NCI-H524 treated with DMSO at 0.1 percent for 48 hours (cell line): ENCODE measurements at regions not wholly inside any gene's neighbourhood (a gene's known extent, or its start where the extent isn't known, plus 50 kb on each side); places are given as distances from the start of the nearest gene placed in this dataset.

Experiments
- DNase-seq: peaks from one replicate; lab custom pipeline; 2025; lab: John Stamatoyannopoulos, UW

DNA sequence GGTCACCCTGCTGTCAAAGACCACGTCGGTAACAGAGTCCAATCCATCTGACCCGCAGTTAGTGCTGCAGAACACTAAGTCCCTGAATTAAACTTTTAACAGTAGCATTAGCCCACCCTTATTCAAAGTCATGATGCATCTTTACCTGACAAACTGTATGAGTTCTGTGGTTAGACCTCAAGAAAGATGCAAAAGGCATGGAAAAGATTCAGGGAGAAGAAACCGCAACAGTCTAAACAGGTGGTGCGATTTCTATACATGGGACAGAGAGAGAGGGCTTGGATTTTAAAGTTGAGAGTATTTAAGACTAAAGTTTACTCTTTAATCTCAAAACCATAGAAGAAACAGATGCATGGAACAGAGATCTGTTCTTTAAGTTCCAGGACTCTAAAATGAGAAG is 103.3 kb upstream of the NFE2L3 start:
- no peak for DNase-seq

DNA sequence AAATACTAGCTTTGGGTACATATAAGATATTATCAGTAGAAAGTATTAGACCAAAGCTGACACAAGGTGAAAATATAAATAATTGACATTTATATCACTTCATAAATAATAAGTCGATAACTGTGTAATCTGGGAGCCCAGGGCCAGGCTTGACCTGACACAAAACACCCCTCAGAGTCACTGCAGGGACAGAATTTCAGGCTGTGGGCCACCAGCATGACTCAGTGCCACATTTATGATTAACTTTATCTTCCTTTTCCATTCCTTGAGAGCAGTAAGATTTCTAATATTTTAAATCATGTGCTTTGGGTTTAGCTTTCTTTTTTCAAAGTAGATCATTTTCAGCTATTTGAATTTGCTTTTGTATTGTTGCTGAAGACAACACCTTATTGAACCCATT is 102.9 kb upstream of the NFE2L3 start:
- DNase-seq = no peak

DNA sequence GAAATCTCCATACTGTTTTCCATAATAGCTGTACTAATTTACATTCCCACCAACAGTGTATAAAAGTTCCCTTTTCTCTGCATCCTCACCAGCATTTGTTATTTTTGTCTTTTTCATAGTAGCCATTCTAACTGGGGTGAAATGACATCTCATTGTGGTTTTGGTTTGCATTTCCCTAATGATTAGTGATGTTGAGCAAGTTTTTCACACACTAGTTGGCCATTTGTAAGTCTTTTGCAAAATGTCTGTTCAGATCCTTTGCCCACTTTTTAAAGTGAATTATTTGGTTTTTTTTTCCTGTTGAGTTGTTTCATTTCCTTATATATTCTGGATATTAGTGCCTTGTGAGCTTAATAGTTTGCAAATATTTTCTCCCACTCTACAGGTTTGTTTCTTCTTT is 101.0 kb upstream of the NFE2L3 start:
- DNase-seq = no peak

DNA sequence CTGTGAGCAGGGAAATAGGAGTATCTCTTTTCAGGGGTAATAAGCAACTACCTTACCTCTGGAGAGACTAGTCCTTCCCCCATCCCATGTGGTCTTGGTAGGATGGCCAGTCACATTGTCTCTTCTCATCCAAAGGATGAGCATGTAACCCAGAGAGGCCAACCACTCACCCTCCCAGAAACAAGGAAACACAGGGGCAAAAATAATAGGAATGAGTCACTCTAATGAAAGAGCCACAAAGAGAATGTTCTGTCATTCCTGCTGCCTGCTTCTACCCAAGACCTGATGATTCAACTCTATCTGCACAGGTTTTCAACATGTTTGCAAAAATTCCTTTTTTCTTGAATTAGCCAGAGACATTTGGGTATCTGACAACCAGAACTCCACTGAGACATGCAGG is 99.3 kb upstream of the NFE2L3 start:
- DNase-seq = no peak

DNA sequence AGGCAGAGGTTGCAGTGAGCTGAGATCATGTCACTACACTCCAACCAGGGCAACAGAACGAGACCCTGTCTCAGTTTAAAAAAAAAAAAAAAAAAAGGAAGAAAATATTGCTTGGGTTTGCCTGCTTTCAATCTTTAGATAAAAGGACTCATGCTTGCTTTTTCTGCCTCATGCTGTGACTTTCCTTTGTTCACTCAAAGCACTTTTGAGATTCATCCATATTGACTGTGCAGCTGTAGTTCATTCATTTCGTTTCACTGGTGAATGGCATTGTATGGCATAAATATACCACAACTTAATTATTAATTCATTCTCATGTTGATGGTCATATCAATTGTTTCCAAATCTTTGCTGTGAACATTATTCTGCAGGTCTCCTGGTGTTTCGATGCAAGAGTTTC is 97.6 kb upstream of the NFE2L3 start:
- DNase-seq = no peak

DNA sequence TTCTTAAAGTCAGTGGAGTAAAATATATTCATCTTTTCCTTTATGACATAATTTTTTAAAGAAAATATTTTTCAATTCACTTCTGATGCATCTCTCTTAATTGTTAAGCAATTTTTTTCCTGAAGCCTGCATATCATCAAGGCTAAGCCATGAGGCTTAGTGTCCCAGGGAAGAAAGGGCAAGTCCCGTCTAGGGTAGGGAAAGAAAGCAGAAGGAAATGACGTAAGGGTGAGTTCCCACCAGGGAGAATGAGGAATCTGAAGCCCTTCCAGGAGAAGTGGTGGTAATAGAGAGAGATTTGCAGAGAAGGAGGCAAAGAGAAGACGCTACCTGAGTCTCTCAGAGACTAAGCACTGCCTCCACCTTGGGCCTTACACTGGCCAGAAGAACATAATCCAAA is 96.8 kb upstream of the NFE2L3 start:
- DNase-seq = no peak

GRCh38 chr7:26060733-26061677 is 91.0 kb upstream of the NFE2L3 start:
- no peak for DNase-seq

GRCh38 chr7:26061678-26062603 is 90.1 kb upstream of the NFE2L3 start:
- no peak for DNase-seq

DNA sequence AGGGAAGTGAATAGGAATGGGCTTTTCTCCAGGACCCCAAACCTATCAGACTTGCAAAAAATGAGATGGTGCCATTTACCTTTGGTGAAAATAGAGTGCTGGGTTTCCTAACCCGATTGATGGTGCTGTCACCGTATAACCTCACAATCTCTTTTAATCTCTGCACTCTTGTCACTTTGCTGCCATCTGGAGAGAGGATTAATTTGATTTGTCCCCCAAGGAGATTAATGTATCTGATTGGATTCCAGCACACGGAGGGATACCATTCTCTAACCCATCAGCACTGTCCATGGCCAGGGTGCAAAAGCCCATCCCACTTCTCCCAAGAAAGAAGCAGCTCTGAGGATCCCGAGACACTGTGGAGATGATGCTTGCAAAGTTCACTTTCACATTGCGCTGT is 86.3 kb upstream of the NFE2L3 start:
- peak; percentile 12 for DNase-seq

DNA sequence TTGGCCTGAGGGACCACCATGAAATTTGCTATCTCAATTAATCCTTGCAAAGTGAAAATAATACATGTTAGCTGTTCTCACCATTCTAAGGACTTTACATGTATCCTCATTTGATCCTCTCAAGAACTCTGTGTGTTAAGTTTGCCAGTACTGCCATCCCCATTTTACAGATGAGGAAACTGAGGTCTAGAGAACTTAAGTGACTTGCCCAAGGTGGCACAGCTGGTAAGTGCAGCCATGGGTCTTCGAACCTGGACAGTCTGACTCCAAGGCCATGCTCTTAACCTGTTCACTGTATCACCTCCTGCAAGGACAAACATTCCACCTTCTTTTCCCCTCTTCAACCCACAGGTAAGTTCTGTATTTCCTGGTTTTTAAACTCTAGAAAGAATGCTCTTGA is 85.3 kb upstream of the NFE2L3 start:
- DNase-seq = no peak

GRCh38 chr7:26070290-26070689 is 81.7 kb upstream of the NFE2L3 start:
- no peak for DNase-seq

DNA sequence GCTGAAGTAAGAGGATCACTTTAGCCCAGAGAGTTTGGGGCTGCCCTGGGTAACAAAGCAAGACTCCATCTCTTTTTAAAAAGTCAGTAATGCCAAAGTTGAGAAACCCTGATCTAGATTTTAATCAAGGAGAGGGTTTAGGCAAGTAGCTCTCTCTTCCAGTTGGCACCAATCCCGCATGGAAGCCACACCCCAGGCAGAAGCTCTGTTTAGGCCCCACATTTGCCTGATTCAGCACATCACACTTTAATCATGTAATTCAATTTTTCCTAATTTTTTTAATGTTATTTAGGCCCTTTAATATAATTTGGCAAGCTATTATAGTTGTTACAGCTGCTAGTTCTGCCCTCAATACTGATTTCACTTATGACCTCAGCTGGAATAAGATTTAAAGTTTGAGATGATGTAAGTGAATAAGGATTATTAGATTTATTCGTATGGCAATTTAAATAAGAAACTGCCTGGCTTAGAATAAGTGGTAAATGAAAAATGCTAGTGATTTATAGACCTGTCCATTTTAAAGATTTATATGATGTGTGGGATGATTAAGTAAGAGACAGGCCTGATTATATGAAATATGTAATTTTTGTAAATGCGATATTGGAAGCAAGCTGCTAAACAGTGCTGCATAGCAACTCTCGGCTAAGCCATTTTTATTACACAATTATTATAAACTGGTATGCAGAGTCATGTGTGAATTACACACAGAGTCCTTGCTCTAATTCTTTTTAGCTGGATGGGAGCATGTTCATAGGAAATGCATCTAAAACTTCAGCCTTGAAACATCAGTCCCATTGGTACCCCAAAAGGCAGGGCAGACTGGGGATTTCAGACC is 80.2 kb upstream of the NFE2L3 start:
- no peak for DNase-seq

- no peak for DNase-seq
These were observed 79.0 kb upstream of the NFE2L3 start for GRCh38 chr7:26073041-26073440.

DNA sequence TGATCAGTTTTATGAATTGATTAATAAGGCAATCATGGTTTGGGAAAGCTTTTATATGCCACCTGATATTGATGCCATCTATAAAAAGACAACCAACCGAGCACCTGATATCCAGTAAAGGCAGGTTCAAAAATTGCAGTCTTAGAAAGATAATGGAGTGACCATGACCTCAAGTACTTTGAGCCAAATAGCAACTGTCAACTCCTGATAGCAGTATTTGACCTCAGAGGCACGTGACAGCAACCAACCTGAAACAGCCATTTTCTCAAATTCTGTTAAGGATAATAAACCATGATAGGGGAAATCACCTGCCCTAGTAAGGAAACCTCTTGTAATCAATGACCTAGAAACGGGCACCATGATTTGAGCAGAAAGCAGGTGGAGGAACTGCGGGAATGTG is 77.1 kb upstream of the NFE2L3 start:
- no peak for DNase-seq

DNA sequence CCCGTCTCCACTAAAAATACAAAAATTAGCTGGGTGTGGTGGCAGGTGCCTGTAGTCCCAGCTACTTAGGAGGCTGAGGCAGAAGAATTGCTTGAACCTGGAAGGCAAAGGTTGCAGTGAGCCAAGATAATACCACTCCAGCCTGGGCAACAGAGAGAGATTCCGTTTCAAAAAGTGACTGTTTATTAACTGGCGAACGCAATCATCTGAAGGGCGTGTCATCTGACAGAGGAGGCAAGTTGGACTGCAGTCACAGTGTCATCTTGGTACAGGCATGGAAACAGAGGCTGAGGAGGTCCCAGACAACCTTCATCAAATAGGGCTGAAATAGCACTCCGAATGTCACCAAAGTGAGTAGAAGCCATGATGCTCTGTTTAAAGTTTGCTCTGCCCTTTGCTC is 75.3 kb upstream of the NFE2L3 start:
- DNase-seq = no peak

DNA sequence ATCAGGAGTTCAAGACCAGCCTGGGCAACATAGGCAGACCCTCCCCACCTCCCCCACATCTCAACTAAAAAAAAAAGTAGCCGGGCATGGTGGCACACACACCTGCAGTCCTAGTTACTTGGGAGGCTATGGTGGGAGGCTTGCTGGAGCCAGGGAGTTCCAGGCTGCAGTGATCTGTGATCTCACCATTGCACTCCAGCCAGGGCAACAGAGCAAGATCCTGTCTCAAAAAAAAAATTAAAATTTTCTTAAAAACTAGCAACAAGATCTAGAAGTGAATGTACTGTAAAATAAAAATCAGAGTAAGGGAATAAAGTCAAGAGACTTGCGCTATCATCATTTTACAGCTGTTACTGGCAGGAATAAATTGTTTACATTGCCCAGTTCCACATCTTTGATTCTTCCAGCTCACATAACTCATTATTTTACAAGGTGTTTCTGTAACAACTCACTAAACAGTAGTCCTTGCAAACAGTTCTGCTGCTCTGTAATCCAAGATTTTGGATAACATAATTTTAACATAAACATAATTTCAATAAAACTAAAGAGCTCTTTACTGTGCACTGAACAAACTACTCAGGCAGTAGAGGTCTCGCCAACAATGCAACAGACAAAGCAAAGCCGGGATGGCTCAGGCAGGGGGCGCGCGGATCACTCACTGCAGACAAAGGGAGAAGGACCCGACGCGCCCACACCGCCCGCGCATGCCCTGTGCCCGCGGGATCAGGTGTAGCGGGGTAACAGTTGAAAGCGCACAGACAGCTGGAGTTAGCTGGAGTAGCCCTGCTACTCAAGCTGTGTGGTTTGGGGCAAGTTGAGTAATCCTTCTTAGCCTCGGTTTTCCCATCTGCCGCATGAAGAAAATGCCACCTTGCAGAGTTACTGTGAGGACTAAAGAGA is 73.3 kb upstream of the NFE2L3 start:
- peak; percentile 92 for DNase-seq

DNA sequence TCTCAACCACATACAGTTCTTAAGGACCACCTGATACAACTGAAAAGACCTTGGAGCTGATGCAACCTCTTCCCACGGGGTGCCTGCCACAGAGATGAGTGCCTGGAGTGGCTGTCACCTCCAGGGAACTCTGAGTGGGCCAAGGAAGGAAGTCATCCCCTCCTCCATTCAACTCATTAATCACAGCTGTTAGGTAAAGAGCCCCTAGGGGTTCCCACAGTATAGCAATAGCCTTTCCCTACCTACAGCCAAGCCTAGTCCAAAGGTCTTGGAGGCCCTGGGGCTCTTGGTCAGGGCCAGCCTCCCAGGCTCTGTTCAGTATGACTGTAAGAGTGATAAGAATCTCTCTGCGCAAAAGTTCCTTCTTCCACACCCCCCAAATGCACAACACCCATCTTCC is 70.4 kb upstream of the NFE2L3 start:
- no peak for DNase-seq

DNA sequence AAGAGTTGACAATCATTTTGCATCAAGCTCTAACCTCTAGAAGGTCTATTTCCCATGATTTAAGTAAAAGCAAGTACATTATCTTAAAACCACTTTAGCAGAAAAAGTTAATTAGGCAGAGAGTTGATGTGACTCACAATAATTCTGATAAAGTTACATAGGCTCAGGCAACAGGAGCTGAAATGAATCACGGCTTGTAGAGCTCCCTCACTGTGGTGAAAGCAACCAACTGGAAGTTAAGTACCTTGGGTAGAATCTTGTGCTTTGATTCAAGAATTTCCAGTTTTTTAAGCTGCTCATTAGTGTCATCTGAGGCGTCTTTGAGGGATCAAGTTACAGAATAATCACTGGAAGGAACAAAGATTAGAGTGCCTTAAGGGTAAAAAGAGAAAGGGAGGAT is 68.9 kb upstream of the NFE2L3 start:
- DNase-seq = peak; percentile 32

- DNase-seq = no peak
These were observed 67.6 kb upstream of the NFE2L3 start for GRCh38 chr7:26084418-26084817.

- DNase-seq = no peak
These were observed 66.2 kb upstream of the NFE2L3 start for GRCh38 chr7:26085771-26086170.
